ENCODE measurements at regions not wholly inside any gene's neighbourhood (a gene's known extent, or its start where the extent isn't known, plus 50 kb on each side); places are given as distances from the start of the nearest gene placed in this dataset.

GRCh38 chr5:92070786-92071185 lies 687.7 kb upstream of the ARRDC3 start:
- Histone ChIP-seq H4K20me1 (ENCODE audit: control insufficient read depth, insufficient read depth, low read length, poor library complexity, severe bottlenecking) (no peaks in the 10 kb centered on the region), H3K27ac (ENCODE audit: low read length in 2 of 2) (no peak overlapping the region), H3K27me3 (replicated peaks in 1 of 4; ENCODE audit: control extremely low read depth in 1 of 4, control insufficient read depth in 3 of 4, insufficient read depth in 4 of 4, low read length in 3 of 4) (no peaks in the 10 kb centered on the region), H3K79me2 (ENCODE audit: control insufficient read depth, insufficient read depth, low read length) (no peaks in the 10 kb centered on the region), H3K9ac (ENCODE audit: low read length) (no peak overlapping the region), H3K4me3 (ENCODE audit: control extremely low read depth in 1 of 5, extremely low read depth in 1 of 5, insufficient read depth in 1 of 5, low read depth in 2 of 5, low read length in 4 of 5) (no peak overlapping the region), H2AFZ (ENCODE audit: insufficient read depth, low read depth, low read length, poor library complexity, severe bottlenecking) (no peak overlapping the region), H3K4me1 (ENCODE audit: control insufficient read depth in 2 of 2, insufficient read depth in 2 of 2, low read length in 2 of 2) (no peaks in the 10 kb centered on the region), H3K36me3 (replicated peaks in 1 of 2; ENCODE audit: control extremely low read depth in 1 of 2, control insufficient read depth in 1 of 2, extremely low read depth in 1 of 2, insufficient read depth in 2 of 2, low read length in 1 of 2) (no peaks in the 10 kb centered on the region), H3K4me2 (replicated peaks; ENCODE audit: low read depth, low read length, poor library complexity, severe bottlenecking) (no peak overlapping the region), H3K9me3 (ENCODE audit: control extremely low read depth in 1 of 3, control insufficient read depth in 2 of 3, insufficient read depth in 1 of 3, low read length in 2 of 3) (peaks cover 0 to 7% (median 0%) of the 10 kb centered on the region in 3 donors)
- DNase-seq (no peak), ATAC-seq (ENCODE audit: low read depth) (no peak)
- TF ChIP-seq EZH2 (IDR thresholded peaks at IDR 0.05; ENCODE audit: borderline replicate concordance, insufficient read depth, low read depth, low read length, poor library complexity, severe bottlenecking) (no peak), CTCF (IDR thresholded peaks at IDR 0.05) (no peak)
- Mint-ChIP-seq H3K4me3 (no peak overlapping the region), H3K27me3 (no peaks in the 10 kb centered on the region), H3K27ac (no peak overlapping the region), H3K9me3 (ENCODE audit: insufficient read depth) (no peaks in the 10 kb centered on the region), H3K4me1 (no peaks in the 10 kb centered on the region)
- 7% methylated on average over 2 of the region's 2 CpGs for WGBS (ENCODE audit: insufficient coverage)
- POLR2A ChIA-PET, result no interaction called here
- CTCF ChIA-PET, result no interaction called here
- intact Hi-C loops (cut with micrococcal nuclease), result no loop called here

- Mint-ChIP-seq H3K4me3 (no peak overlapping the region), H3K4me1 (no peaks in the 10 kb centered on the region), H3K9me3 (ENCODE audit: insufficient read depth) (peaks cover 5% of the 10 kb centered on the region), H3K27ac (no peak overlapping the region), H3K27me3 (no peaks in the 10 kb centered on the region)
- intact Hi-C loops (cut with micrococcal nuclease), result no loop called here
- Histone ChIP-seq H2AFZ (ENCODE audit: insufficient read depth, low read depth, low read length, poor library complexity, severe bottlenecking) (no peak overlapping the region), H4K20me1 (ENCODE audit: control insufficient read depth, insufficient read depth, low read length, poor library complexity, severe bottlenecking) (no peaks in the 10 kb centered on the region), H3K9ac (ENCODE audit: low read length) (no peak overlapping the region), H3K27me3 (replicated peaks in 1 of 4; ENCODE audit: control extremely low read depth in 1 of 4, control insufficient read depth in 3 of 4, insufficient read depth in 4 of 4, low read length in 3 of 4) (no peaks in the 10 kb centered on the region), H3K9me3 (ENCODE audit: control extremely low read depth in 1 of 3, control insufficient read depth in 2 of 3, insufficient read depth in 1 of 3, low read length in 2 of 3) (peaks cover 0 to 7% (median 0%) of the 10 kb centered on the region in 3 donors), H3K4me3 (ENCODE audit: control extremely low read depth in 1 of 5, extremely low read depth in 1 of 5, insufficient read depth in 1 of 5, low read depth in 2 of 5, low read length in 4 of 5) (no peak overlapping the region), H3K36me3 (replicated peaks in 1 of 2; ENCODE audit: control extremely low read depth in 1 of 2, control insufficient read depth in 1 of 2, extremely low read depth in 1 of 2, insufficient read depth in 2 of 2, low read length in 1 of 2) (no peaks in the 10 kb centered on the region), H3K4me1 (ENCODE audit: control insufficient read depth in 2 of 2, insufficient read depth in 2 of 2, low read length in 2 of 2) (no peaks in the 10 kb centered on the region), H3K27ac (ENCODE audit: low read length in 2 of 2) (no peak overlapping the region), H3K4me2 (replicated peaks; ENCODE audit: low read depth, low read length, poor library complexity, severe bottlenecking) (no peak overlapping the region), H3K79me2 (ENCODE audit: control insufficient read depth, insufficient read depth, low read length) (no peaks in the 10 kb centered on the region)
- ATAC-seq (ENCODE audit: low read depth) (no peak), DNase-seq (no peak)
- ChIA-PET CTCF (no interaction called here), POLR2A (no interaction called here)
- TF ChIP-seq CTCF (IDR thresholded peaks at IDR 0.05) (no peak), EZH2 (IDR thresholded peaks at IDR 0.05; ENCODE audit: borderline replicate concordance, insufficient read depth, low read depth, low read length, poor library complexity, severe bottlenecking) (no peak)
- no CpG with 5 or more reads among the region's 1 CpG for WGBS (ENCODE audit: insufficient coverage)
Measured at GRCh38 chr5:92064993-92065392, 681.9 kb upstream of the ARRDC3 start.

Data from B cell (primary cell).